Osteocyte (in vitro differentiated cells): ENCODE measurements at regions not wholly inside any gene's neighbourhood (a gene's known extent, or its start where the extent isn't known, plus 50 kb on each side); places are given as distances from the start of the nearest gene placed in this dataset.

Experiments
- DNase-seq: peaks from one replicate; pipeline ENCODE4 v3.0.0; 2021; ENCODE audit warnings: mixed read lengths; ENCODE audit not compliant: unreplicated experiment; ENCODE audit errors: extremely low spot score
- H3K27ac Mint-ChIP-seq: one replicate; pipeline ENCODE4 v1.8.0; 2021; ENCODE audit warnings: mild to moderate bottlenecking, mixed read lengths; ENCODE audit not compliant: unreplicated experiment
- H3K27me3 Mint-ChIP-seq: one replicate; pipeline ENCODE4 v1.8.0; 2021; ENCODE audit warnings: mixed read lengths; ENCODE audit not compliant: unreplicated experiment
- H3K36me3 Mint-ChIP-seq: one replicate; pipeline ENCODE4 v1.8.0; 2021; ENCODE audit warnings: mixed read lengths; ENCODE audit not compliant: unreplicated experiment
- H3K4me1 Mint-ChIP-seq: one replicate; pipeline ENCODE4 v1.8.0; 2021; ENCODE audit warnings: mixed read lengths; ENCODE audit not compliant: unreplicated experiment
- H3K4me3 Mint-ChIP-seq: one replicate; pipeline ENCODE4 v1.8.0; 2021; ENCODE audit warnings: mild to moderate bottlenecking, moderate library complexity, mixed read lengths; ENCODE audit not compliant: unreplicated experiment
- H3K9me3 Mint-ChIP-seq: one replicate; pipeline ENCODE4 v1.8.0; 2021; ENCODE audit warnings: mixed read lengths; ENCODE audit not compliant: unreplicated experiment
- CTCF ChIP-seq: fragments of 200-600 bp; sonication (generic); IDR thresholded peaks from 2 replicates; pipeline ENCODE4 v1.5.0; 2021; ENCODE audit warnings: antibody characterized with exemption, mild to moderate bottlenecking, moderate library complexity

- H3K4me3 Mint-ChIP-seq: no peak overlapping the region
- no peak for TF ChIP-seq CTCF
- no peaks in the 10 kb centered on the region for H3K27me3 Mint-ChIP-seq
- peaks cover 4% of the 10 kb centered on the region for H3K9me3 Mint-ChIP-seq
- H3K36me3 Mint-ChIP-seq: no peaks in the 10 kb centered on the region
- no peak for DNase-seq
- peaks cover 41% of the 10 kb centered on the region for H3K4me1 Mint-ChIP-seq
- H3K27ac Mint-ChIP-seq: peak overlapping the region; percentile 72
Observed at GRCh38 chr5:125695996-125696655, 727.1 kb upstream of the GRAMD2B start.

- Mint-ChIP-seq H3K27ac (peak overlapping the region; percentile 72), H3K4me3 (no peak overlapping the region), H3K9me3 (peaks cover 4% of the 10 kb centered on the region), H3K36me3 (no peaks in the 10 kb centered on the region), H3K27me3 (no peaks in the 10 kb centered on the region), H3K4me1 (peaks cover 41% of the 10 kb centered on the region)
- DNase-seq: no peak
- TF ChIP-seq CTCF: no peak
Observed at GRCh38 chr5:125696762-125697161, 726.4 kb upstream of the GRAMD2B start.

- Mint-ChIP-seq H3K27ac (no peak overlapping the region), H3K36me3 (no peaks in the 10 kb centered on the region), H3K27me3 (no peaks in the 10 kb centered on the region), H3K4me3 (no peak overlapping the region), H3K4me1 (peaks cover 41% of the 10 kb centered on the region), H3K9me3 (peaks cover 8% of the 10 kb centered on the region)
- DNase-seq: no peak
- no peak for TF ChIP-seq CTCF
Observed at GRCh38 chr5:125698420-125698819, 724.8 kb upstream of the GRAMD2B start.

- Mint-ChIP-seq H3K36me3 (no peaks in the 10 kb centered on the region), H3K4me3 (no peak overlapping the region), H3K27me3 (no peaks in the 10 kb centered on the region), H3K9me3 (peaks cover 20% of the 10 kb centered on the region), H3K27ac (no peak overlapping the region), H3K4me1 (peaks cover 41% of the 10 kb centered on the region)
- no peak for DNase-seq
- TF ChIP-seq CTCF: no peak
Observed at GRCh38 chr5:125699860-125700259, 723.3 kb upstream of the GRAMD2B start.

GRCh38 chr5:125700380-125700861 is 722.8 kb upstream of the GRAMD2B start:
- Mint-ChIP-seq H3K4me3 (no peak overlapping the region), H3K9me3 (peaks cover 23% of the 10 kb centered on the region), H3K36me3 (no peaks in the 10 kb centered on the region), H3K27me3 (no peaks in the 10 kb centered on the region), H3K27ac (no peak overlapping the region), H3K4me1 (peaks cover 41% of the 10 kb centered on the region)
- TF ChIP-seq CTCF: no peak
- no peak for DNase-seq
